Dermis microvascular lymphatic vessel endothelial cell (primary cell): ENCODE measurements at regions not wholly inside any gene's neighbourhood (a gene's known extent, or its start where the extent isn't known, plus 50 kb on each side); places are given as distances from the start of the nearest gene placed in this dataset.
A peak's percentile ranks its signal among the peaks of the same experiment; 100 is the strongest.
"Not testable (repeated sequence)": the region's sequence is repeated elsewhere in the genome, so short reads cannot be mapped to it uniquely, and the experiment has no call there.

Experiments
- DNase-seq, 2 donors: peaks; one replicate each; pipeline versions ENCODE4 v3.0.0 to v3.0.0-alpha.2; 2010; ENCODE audit warnings: low read depth in 2 of 2

- no peak for DNase-seq
These were observed 221.4 kb upstream of the PITRM1 start for GRCh38 chr10:3393958-3394357.

- no peak for DNase-seq
These were observed 219.1 kb upstream of the PITRM1 start for GRCh38 chr10:3391657-3392056.

GRCh38 chr10:3389130-3389529 lies 216.5 kb upstream of the PITRM1 start:
- no peak for DNase-seq

- no peak for DNase-seq
These were observed 212.9 kb upstream of the PITRM1 start for GRCh38 chr10:3385487-3385886.

GRCh38 chr10:3382092-3382491 lies 209.5 kb upstream of the PITRM1 start:
- DNase-seq = no peak

- DNase-seq = no peak
These were observed 207.9 kb upstream of the PITRM1 start for GRCh38 chr10:3380406-3381050.

- no peak for DNase-seq
These were observed 204.0 kb upstream of the PITRM1 start for GRCh38 chr10:3376631-3377030.

GRCh38 chr10:3375505-3375904 lies 202.9 kb upstream of the PITRM1 start:
- DNase-seq = no peak

GRCh38 chr10:3374914-3375313 lies 202.3 kb upstream of the PITRM1 start:
- DNase-seq = no peak

GRCh38 chr10:3373374-3374027 lies 200.9 kb upstream of the PITRM1 start:
- peak; percentile 71 to 85 for DNase-seq

GRCh38 chr10:3372281-3372680 lies 199.7 kb upstream of the PITRM1 start:
- DNase-seq = no peak

- not testable (repeated sequence) for DNase-seq
These were observed 199.0 kb upstream of the PITRM1 start for GRCh38 chr10:3371624-3372023.

- DNase-seq = no peak
These were observed 194.3 kb upstream of the PITRM1 start for GRCh38 chr10:3366735-3367405.

GRCh38 chr10:3366043-3366442 lies 193.5 kb upstream of the PITRM1 start:
- DNase-seq = no peak

GRCh38 chr10:3365630-3366029 lies 193.0 kb upstream of the PITRM1 start:
- DNase-seq = peak; percentile 82 to 91

GRCh38 chr10:3364768-3365480 lies 192.3 kb upstream of the PITRM1 start:
- DNase-seq = no peak

GRCh38 chr10:3363311-3364045 lies 190.9 kb upstream of the PITRM1 start:
- no peak for DNase-seq

GRCh38 chr10:3362394-3362793 lies 189.8 kb upstream of the PITRM1 start:
- DNase-seq = no peak

GRCh38 chr10:3361640-3362039 lies 189.1 kb upstream of the PITRM1 start:
- DNase-seq = no peak

- no peak for DNase-seq
These were observed 185.2 kb upstream of the PITRM1 start for GRCh38 chr10:3357737-3358136.

GRCh38 chr10:3355536-3355935 lies 183.0 kb upstream of the PITRM1 start:
- DNase-seq = no peak
